Calu3 (cell line): ENCODE measurements at regions not wholly inside any gene's neighbourhood (a gene's known extent, or its start where the extent isn't known, plus 50 kb on each side); places are given as distances from the start of the nearest gene placed in this dataset.

ENCODE experiments used
- BruUV-seq: library from RNA; stranded (reverse); fragments of 400-500 nt; replicated peaks from 2 replicates; lab custom pipeline; 2021; lab: Mats Ljungman, UMichigan
- CTCF ChIA-PET: fragments of 300-600 bp; sonication (Branson Sonifier 250); formaldehyde crosslinking; loops from one replicate; lab custom pipeline; 2022; ENCODE audit warnings: antibody characterized with exemption; lab: Charles Lee
- DNase-seq: peaks from one replicate; pipeline ENCODE4 v3.0.0; 2022
- H3K27ac Mint-ChIP-seq: one replicate; pipeline ENCODE4 v1.8.0; 2022; ENCODE audit warnings: mixed read lengths; ENCODE audit not compliant: unreplicated experiment
- H3K27me3 Mint-ChIP-seq: one replicate; pipeline ENCODE4 v1.8.0; 2022; ENCODE audit warnings: mixed read lengths; ENCODE audit not compliant: unreplicated experiment
- H3K36me3 Mint-ChIP-seq: one replicate; pipeline ENCODE4 v1.8.0; 2022; ENCODE audit warnings: mild to moderate bottlenecking, moderate library complexity, mixed read lengths; ENCODE audit not compliant: insufficient read depth, unreplicated experiment
- H3K4me1 Mint-ChIP-seq: one replicate; pipeline ENCODE4 v1.8.0; 2022; ENCODE audit warnings: mild to moderate bottlenecking, low read depth, mixed read lengths; ENCODE audit not compliant: unreplicated experiment
- H3K4me3 Mint-ChIP-seq: one replicate; pipeline ENCODE4 v1.8.0; 2022; ENCODE audit warnings: mild to moderate bottlenecking, low read depth, moderate library complexity, mixed read lengths; ENCODE audit not compliant: unreplicated experiment
- H3K9me3 Mint-ChIP-seq: one replicate; pipeline ENCODE4 v1.8.0; 2022; ENCODE audit warnings: low read depth, mixed read lengths; ENCODE audit not compliant: unreplicated experiment
- CTCF ChIP-seq: fragments of 200-600 bp; IDR thresholded peaks from one replicate; pipeline ENCODE4 v1.8.0; 2022; ENCODE audit warnings: antibody characterized with exemption; ENCODE audit not compliant: unreplicated experiment
- intact Hi-C: fragments of 100-400 bp; cut with micrococcal nuclease; formaldehyde crosslinking; loops from one replicate; pipeline ENCODE4 v1.10.0; 2022; ENCODE audit not compliant: unreplicated experiment

- H3K36me3 Mint-ChIP-seq, result no peaks in the 10 kb centered on the region
- no peaks in the 10 kb centered on the region for H3K4me1 Mint-ChIP-seq
- no peak overlapping the region for H3K27ac Mint-ChIP-seq
- H3K4me3 Mint-ChIP-seq, result no peak overlapping the region
- no peak for TF ChIP-seq CTCF
- H3K9me3 Mint-ChIP-seq, result peaks cover 3% of the 10 kb centered on the region
- intact Hi-C loops, result no loop called here
- H3K27me3 Mint-ChIP-seq, result no peaks in the 10 kb centered on the region
- DNase-seq, result no peak
- CTCF ChIA-PET, result no interaction called here
- BruUV-seq, result no TSS peak
These were observed 156.2 kb downstream of the THBS2 start for GRCh38 chr6:169097381-169097959.

- no peak for DNase-seq
- intact Hi-C loops, result no loop called here
- Mint-ChIP-seq H3K27ac (no peak overlapping the region), H3K27me3 (no peaks in the 10 kb centered on the region), H3K4me3 (no peak overlapping the region), H3K4me1 (no peaks in the 10 kb centered on the region), H3K36me3 (no peaks in the 10 kb centered on the region), H3K9me3 (peaks cover 8% of the 10 kb centered on the region)
- no peak for TF ChIP-seq CTCF
- no TSS peak for BruUV-seq
- CTCF ChIA-PET, result no interaction called here
These were observed 157.3 kb downstream of the THBS2 start for GRCh38 chr6:169096388-169096787.

GRCh38 chr6:169095153-169095552 is 158.5 kb downstream of the THBS2 start:
- Mint-ChIP-seq H3K27me3 (no peaks in the 10 kb centered on the region), H3K4me1 (no peaks in the 10 kb centered on the region), H3K27ac (no peak overlapping the region), H3K36me3 (no peaks in the 10 kb centered on the region), H3K9me3 (peaks cover 12% of the 10 kb centered on the region), H3K4me3 (no peak overlapping the region)
- intact Hi-C loops, result no loop called here
- CTCF ChIA-PET, result no interaction called here
- DNase-seq, result no peak
- BruUV-seq, result no TSS peak
- TF ChIP-seq CTCF, result no peak

GRCh38 chr6:169094552-169094950 is 159.1 kb downstream of the THBS2 start:
- CTCF ChIA-PET, result no interaction called here
- no peak for DNase-seq
- intact Hi-C loops, result no loop called here
- no peaks in the 10 kb centered on the region for H3K36me3 Mint-ChIP-seq
- TF ChIP-seq CTCF, result no peak
- H3K4me1 Mint-ChIP-seq, result no peaks in the 10 kb centered on the region
- no peak overlapping the region for H3K27ac Mint-ChIP-seq
- H3K4me3 Mint-ChIP-seq, result no peak overlapping the region
- BruUV-seq, result no TSS peak
- no peaks in the 10 kb centered on the region for H3K27me3 Mint-ChIP-seq
- peaks cover 17% of the 10 kb centered on the region for H3K9me3 Mint-ChIP-seq
